HepG2 (cell line): ENCODE measurements at regions not wholly inside any gene's neighbourhood (a gene's known extent, or its start where the extent isn't known, plus 50 kb on each side); places are given as distances from the start of the nearest gene placed in this dataset.
A peak's percentile ranks its signal among the peaks of the same experiment; 100 is the strongest.

Experiments used
- ELF3 ChIP-seq: IDR thresholded peaks from 2 replicates; pipeline ENCODE4 v1.6.1; 2016; ENCODE audit warnings: missing genetic modification reagents, missing compliant biosample characterization
- EP300 ChIP-seq, 3 experiments: sonication (generic) in 1 of 3; formaldehyde crosslinking in 1 of 3; IDR thresholded peaks; 2 replicates each; pipeline versions ENCODE4 v1.5.1 to v1.6.1; 2011 to 2020; ENCODE audit warnings: low read depth in 2 of 3, low read length in 2 of 3, borderline replicate concordance in 1 of 3, improper control_type of control experiment in 1 of 3, mild to moderate bottlenecking in 1 of 3, missing genetic modification reagents in 1 of 3, moderate library complexity in 1 of 3
- MTA1 ChIP-seq: sonication (generic); formaldehyde crosslinking; IDR thresholded peaks from 2 replicates; pipeline ENCODE4 v1.4.0; 2020; ENCODE audit warnings: missing genetic modification reagents, mild to moderate bottlenecking, borderline replicate concordance
- SP1 ChIP-seq, 2 experiments: fragments of 450-650 bp in 1 of 2; sonication (generic) in 1 of 2; formaldehyde crosslinking in 1 of 2; IDR thresholded peaks; 2 replicates each; pipeline versions ENCODE4 v1.4.0 to v1.6.1; 2016 to 2020; ENCODE audit warnings: missing genetic modification reagents in 1 of 2
- SP140L ChIP-seq: sonication (generic); formaldehyde crosslinking; IDR thresholded peaks from 2 replicates; pipeline ENCODE4 v1.4.0; 2020; ENCODE audit warnings: missing genetic modification reagents, borderline replicate concordance
- ZBTB3 ChIP-seq: sonication (generic); formaldehyde crosslinking; IDR thresholded peaks from 2 replicates; pipeline ENCODE4 v1.4.0; 2020; ENCODE audit warnings: low read depth, mild to moderate bottlenecking, moderate library complexity, missing genetic modification reagents, borderline replicate concordance
- ZC3H4 ChIP-seq: sonication (generic); formaldehyde crosslinking; IDR thresholded peaks from 2 replicates; pipeline ENCODE4 v1.4.0; 2020; ENCODE audit warnings: missing genetic modification reagents, borderline replicate concordance
- ZNF296 ChIP-seq: sonication (generic); formaldehyde crosslinking; conservative IDR thresholded peaks from 2 replicates; pipeline ENCODE4 v1.5.0; 2020; ENCODE audit warnings: mild to moderate bottlenecking, missing genetic modification reagents
- ZNF354B ChIP-seq: sonication (generic); formaldehyde crosslinking; IDR thresholded peaks from 2 replicates; pipeline ENCODE4 v1.8.0; 2022; ENCODE audit warnings: mild to moderate bottlenecking, missing genetic modification reagents
- ZNF773 ChIP-seq: sonication (generic); formaldehyde crosslinking; IDR thresholded peaks from 2 replicates; pipeline ENCODE4 v1.4.0; 2020; ENCODE audit warnings: missing genetic modification reagents, borderline replicate concordance
- ZNF788 ChIP-seq: sonication (generic); formaldehyde crosslinking; IDR thresholded peaks from 2 replicates; pipeline ENCODE4 v1.5.0; 2020; ENCODE audit warnings: mild to moderate bottlenecking, missing genetic modification reagents, borderline replicate concordance
- TF ChIP-seq, protein P1 (sequence below): sonication (generic); formaldehyde crosslinking; IDR thresholded peaks from 2 replicates; pipeline ENCODE4 v1.4.0; 2020; ENCODE audit warnings: mild to moderate bottlenecking, missing genetic modification reagents
- TF ChIP-seq, protein P2 (sequence below): sonication (generic); formaldehyde crosslinking; IDR thresholded peaks from 2 replicates; pipeline ENCODE4 v1.4.0; 2020; ENCODE audit warnings: mild to moderate bottlenecking, missing genetic modification reagents
- TF ChIP-seq, protein P3 (sequence below): sonication (generic); formaldehyde crosslinking; IDR thresholded peaks from 2 replicates; pipeline ENCODE4 v1.4.0; 2020; ENCODE audit warnings: missing genetic modification reagents, borderline replicate concordance
- TF ChIP-seq, protein P4 (sequence below): sonication (generic); formaldehyde crosslinking; IDR thresholded peaks from 2 replicates; pipeline ENCODE4 v1.5.1; 2020; ENCODE audit warnings: missing genetic modification reagents, mild to moderate bottlenecking, borderline replicate concordance

DNA sequence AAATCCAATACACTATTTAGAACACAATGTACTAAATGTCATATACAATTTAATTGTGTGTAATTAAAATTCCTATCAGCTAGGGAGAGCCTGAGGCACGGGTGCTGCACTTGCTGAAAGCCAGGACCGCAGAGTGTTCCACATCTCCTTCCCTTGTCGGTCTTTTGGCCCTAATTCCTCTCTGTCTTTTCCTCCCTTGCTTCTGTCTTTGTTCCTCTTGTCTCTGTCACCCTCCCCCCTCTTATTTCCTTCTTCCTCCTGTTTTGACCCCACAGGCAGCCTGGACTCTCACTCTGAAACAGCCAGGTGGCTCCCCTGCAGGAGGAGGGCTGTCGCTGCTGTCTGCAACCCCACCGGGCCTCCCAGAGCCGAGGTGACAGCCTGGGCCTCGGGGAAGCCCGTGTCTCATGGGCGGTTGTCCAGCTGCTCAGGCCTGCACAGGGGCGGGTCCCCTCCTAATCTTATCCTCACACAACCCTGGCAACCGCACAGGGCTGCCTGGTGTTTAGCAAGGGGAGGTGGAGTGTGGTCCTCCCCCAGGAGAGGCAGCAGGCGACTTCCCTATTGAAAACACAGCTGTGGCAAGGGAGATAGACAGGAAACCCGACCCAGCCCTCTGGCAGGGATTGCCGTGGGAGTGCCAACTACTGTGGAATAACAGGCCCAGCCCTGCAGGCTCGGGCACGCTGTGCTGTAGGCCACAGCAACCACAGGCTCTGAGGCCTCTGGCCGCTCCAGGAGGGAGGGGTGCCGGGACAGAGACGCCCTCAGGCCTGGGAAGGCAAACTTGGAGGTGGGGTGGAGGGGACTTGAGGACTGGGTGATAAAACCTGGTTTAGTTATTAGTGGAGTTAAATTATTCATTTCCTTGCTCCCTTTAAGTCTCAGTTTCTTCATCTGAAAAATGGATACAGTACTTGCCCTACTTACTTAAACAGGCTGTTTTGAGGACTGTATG lies 68.8 kb upstream of the WDR26 start (continued):
- TF ChIP-seq SP1 (IDR thresholded peaks at IDR 0.05) (no peak), SP1 (CRISPR knock-in tag; IDR thresholded peaks at IDR 0.05) (no peak), ZNF354B (CRISPR knock-in tag) (no peak), ELF3 (CRISPR knock-in tag) (peak; percentile 27; the same call in 1 of the 2 replicates), EP300 (IDR thresholded peaks at IDR 0.05; ENCODE audit: low read depth in 2 of 2, low read length in 2 of 2) (no peak), EP300 (CRISPR knock-in tag; IDR thresholded peaks at IDR 0.05; ENCODE audit: borderline replicate concordance) (no peak), ZNF788 (0 out of 2 replicates have a peak, but pooled peaks have one; percentile 31), MTA1 (CRISPR knock-in tag) (peak; percentile 59; the same call in 1 of the 2 replicates), ZC3H4 (CRISPR knock-in tag) (no peak), ZNF773 (no peak), ZBTB3 (no peak), ZNF296 (CRISPR knock-in tag) (no peak), SP140L (CRISPR knock-in tag) (no peak)
- TF ChIP-seq, protein P1, sequence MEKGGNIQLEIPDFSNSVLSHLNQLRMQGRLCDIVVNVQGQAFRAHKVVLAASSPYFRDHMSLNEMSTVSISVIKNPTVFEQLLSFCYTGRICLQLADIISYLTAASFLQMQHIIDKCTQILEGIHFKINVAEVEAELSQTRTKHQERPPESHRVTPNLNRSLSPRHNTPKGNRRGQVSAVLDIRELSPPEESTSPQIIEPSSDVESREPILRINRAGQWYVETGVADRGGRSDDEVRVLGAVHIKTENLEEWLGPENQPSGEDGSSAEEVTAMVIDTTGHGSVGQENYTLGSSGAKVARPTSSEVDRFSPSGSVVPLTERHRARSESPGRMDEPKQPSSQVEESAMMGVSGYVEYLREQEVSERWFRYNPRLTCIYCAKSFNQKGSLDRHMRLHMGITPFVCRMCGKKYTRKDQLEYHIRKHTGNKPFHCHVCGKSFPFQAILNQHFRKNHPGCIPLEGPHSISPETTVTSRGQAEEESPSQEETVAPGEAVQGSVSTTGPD (CRISPR knock-in tag), result no peak
- TF ChIP-seq, protein P2, sequence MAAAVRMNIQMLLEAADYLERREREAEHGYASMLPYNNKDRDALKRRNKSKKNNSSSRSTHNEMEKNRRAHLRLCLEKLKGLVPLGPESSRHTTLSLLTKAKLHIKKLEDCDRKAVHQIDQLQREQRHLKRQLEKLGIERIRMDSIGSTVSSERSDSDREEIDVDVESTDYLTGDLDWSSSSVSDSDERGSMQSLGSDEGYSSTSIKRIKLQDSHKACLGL (CRISPR knock-in tag), result peak; percentile 40; the same call in 1 of the 2 replicates
- TF ChIP-seq, protein P3, sequence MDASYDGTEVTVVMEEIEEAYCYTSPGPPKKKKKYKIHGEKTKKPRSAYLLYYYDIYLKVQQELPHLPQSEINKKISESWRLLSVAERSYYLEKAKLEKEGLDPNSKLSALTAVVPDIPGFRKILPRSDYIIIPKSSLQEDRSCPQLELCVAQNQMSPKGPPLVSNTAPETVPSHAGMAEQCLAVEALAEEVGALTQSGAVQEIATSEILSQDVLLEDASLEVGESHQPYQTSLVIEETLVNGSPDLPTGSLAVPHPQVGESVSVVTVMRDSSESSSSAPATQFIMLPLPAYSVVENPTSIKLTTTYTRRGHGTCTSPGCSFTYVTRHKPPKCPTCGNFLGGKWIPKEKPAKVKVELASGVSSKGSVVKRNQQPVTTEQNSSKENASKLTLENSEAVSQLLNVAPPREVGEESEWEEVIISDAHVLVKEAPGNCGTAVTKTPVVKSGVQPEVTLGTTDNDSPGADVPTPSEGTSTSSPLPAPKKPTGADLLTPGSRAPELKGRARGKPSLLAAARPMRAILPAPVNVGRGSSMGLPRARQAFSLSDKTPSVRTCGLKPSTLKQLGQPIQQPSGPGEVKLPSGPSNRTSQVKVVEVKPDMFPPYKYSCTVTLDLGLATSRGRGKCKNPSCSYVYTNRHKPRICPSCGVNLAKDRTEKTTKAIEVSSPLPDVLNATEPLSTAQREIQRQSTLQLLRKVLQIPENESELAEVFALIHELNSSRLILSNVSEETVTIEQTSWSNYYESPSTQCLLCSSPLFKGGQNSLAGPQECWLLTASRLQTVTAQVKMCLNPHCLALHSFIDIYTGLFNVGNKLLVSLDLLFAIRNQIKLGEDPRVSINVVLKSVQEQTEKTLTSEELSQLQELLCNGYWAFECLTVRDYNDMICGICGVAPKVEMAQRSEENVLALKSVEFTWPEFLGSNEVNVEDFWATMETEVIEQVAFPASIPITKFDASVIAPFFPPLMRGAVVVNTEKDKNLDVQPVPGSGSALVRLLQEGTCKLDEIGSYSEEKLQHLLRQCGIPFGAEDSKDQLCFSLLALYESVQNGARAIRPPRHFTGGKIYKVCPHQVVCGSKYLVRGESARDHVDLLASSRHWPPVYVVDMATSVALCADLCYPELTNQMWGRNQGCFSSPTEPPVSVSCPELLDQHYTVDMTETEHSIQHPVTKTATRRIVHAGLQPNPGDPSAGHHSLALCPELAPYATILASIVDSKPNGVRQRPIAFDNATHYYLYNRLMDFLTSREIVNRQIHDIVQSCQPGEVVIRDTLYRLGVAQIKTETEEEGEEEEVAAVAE (CRISPR knock-in tag), result no peak
- TF ChIP-seq, protein P4, sequence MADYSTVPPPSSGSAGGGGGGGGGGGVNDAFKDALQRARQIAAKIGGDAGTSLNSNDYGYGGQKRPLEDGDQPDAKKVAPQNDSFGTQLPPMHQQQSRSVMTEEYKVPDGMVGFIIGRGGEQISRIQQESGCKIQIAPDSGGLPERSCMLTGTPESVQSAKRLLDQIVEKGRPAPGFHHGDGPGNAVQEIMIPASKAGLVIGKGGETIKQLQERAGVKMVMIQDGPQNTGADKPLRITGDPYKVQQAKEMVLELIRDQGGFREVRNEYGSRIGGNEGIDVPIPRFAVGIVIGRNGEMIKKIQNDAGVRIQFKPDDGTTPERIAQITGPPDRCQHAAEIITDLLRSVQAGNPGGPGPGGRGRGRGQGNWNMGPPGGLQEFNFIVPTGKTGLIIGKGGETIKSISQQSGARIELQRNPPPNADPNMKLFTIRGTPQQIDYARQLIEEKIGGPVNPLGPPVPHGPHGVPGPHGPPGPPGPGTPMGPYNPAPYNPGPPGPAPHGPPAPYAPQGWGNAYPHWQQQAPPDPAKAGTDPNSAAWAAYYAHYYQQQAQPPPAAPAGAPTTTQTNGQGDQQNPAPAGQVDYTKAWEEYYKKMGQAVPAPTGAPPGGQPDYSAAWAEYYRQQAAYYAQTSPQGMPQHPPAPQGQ, result no peak
